HG02588 (cell line): ENCODE measurements at regions not wholly inside any gene's neighbourhood (a gene's known extent, or its start where the extent isn't known, plus 50 kb on each side); places are given as distances from the start of the nearest gene placed in this dataset.
A peak's percentile ranks its signal among the peaks of the same experiment; 100 is the strongest.

Experiments
- ATAC-seq: cut with Tn5 transposase; IDR thresholded peaks from one replicate; pipeline ENCODE4 v1.9.1; 2021; ENCODE audit warnings: mild to moderate bottlenecking, moderate library complexity; ENCODE audit not compliant: unreplicated experiment

DNA sequence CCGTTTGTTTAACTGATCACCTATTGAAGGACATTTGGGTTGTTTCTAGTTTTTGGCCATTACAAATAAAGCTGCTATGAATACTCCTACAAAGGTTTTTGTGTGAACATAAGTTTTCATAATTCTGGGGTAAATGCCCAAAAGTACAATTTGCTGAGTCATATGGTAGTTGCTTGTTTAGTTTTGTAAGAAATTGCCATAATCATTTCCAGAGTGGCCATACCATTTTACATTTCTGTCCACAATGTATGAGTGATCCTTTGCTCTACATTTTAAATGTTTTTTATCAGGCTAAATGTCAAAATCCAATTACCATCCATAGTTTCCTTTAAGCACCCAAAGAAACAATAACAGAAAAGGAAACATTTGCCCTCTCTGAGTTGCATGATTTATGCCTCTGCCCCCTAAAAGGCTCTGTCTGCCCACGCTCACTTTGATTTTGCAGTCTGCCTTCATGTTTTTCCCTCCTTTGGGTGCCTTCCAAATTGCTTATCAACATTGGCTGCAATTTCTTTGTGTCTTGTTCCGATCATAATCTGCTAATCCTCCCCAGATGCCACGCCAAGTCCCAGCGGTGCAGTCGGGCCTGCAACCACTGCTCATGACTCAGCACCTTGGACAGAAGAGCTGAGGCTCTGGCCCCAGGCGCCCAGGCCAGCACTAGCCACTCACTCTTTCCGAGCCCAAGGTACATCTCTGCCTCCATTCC, 339.2 kb downstream of the PIK3R1 start:
- ATAC-seq = no peak

DNA sequence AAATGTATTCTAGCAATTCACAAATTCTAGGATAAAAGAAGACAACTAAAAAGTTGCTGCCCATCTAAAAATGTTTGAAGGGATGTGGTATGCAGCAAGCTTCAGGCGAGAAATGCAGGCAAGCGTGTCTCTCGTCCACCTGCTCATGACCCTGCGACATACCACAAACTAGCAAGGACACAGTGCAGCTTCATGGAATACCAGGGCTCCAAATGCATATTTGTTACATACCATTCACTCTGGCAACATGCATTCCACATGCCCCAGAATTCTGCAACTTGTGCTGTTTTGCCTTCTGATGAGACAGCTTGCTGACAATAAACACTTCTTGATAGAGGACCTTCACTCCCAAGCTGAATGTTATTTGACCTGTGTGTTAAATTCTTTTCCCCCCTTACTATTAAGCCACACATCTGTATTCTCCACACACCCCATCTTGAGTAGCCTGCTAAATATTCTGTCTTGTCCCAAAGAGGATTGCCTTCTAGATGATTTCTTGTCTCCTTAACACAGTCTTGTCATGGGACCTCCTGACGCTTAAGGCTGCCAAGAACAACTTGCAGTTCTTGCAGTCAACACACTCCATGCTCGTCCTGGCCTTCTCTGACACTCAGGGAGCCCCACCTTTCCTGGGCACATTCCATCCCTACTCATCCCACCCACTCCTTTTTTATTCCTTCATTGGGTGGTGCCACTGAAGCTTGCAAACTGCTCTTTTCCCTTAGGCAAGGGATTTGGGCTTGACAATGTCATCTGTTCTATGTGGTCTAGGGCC, 340.5 kb downstream of the PIK3R1 start:
- no peak for ATAC-seq

DNA sequence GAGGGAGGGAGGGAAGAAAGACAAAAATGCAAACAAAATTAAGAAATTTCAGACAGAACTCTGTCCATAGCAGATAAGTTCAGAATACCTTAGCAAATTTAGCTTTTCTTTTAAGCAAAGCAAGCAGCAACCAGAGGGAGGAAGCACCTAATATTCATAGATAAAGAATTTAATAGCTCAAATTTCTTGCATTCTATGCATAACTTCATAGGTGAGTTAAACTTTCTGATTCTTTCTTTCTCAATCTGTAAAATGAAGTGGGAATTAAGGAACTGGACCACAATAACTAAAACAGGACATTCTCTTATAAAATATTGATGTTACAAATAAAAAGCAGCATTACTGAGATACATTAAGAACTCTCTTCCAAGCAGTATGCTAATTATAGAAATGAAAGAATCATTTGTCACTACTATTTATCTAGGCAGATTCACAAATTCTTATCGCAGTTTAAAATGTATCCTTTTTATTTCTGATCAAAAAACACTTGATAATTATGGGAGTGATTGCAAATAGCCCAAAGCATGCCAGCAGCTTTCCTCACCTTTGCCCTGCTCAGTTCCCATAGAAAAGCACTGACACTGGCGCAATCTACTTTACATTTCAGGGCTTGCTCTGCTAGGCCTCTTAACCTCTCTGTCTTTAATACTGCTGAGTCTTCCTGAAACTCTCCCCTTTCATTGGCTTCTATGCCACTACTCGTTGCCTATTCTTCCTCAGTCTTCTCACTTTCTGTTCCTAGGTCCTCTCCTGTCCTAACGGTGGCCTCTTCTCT, 341.8 kb downstream of the PIK3R1 start:
- ATAC-seq = no peak

DNA sequence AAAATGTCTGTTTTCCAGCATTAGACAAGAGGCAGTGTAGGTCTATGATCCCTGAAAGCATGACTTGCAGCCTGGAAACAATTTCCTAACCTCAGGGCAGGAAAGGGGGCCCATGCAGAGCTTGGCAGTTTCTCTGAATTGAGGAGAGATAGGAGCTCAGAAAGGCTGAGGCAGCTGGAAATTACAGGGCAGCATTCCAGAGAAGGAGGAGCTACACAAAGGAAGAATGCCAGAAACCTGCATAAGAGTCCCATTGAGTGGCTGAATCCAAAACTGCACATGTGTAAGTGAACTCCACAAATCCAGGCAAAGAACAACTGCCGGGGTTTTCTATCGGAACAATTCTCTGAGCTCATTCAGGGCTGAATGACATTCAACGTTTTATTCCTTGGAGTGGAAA, 346.8 kb downstream of the PIK3R1 start:
- ATAC-seq = no peak

DNA sequence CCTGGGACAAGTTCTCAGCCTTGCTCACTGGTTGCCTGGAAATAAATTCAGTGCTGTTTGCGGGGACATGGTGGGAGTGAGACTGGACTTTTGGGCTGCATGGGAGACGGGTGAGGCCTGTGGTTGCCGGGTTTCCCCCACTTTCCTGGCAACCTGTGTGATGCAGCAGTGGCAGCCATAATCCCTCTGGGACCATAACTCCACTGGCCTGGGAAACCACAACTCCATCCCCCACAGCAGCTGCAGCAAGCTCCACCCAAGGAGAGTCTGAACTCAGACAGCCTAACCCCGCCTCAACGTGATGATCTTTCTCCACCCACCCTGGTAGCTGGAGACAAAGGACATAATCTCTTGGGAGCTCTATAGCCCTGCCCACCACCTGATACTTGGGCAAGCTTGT, 349.9 kb downstream of the PIK3R1 start:
- ATAC-seq = peak; percentile 60

DNA sequence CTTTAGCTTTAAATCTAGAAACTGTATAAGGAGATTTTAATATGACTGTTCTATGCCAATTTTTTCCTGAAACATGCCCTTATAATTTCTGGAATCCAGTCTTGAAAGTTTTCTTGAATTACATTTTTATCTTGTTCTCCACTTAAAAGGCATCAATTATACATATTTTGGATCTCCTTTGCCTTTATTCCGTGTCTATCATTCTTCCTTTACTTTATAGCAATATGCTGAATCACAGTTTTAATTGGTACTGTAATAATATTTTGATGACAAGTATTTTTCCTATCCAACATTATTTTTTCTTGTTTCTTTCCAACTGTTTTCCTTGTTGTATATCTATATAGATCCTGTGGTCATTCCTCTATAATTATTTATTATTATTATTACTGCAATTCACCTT, 361.2 kb downstream of the PIK3R1 start:
- no peak for ATAC-seq

DNA sequence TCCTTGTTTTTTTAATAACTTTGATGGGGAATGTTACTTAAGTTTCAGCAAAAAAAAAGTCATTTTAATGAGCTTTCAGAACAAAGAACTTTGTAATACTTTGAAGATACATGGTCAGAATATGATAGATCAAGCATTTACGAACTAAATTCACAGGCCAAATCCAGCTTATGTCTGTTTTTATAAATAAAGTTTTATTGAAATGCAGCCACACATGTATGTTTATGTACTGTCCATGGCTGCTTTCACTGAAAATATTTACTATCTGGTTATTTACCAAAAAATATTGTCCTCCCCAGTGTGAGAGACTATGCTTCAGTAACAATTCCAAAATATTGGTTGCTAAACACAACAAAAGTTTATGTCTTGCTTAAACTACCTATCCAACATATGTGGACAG, 366.7 kb downstream of the PIK3R1 start:
- ATAC-seq = no peak

DNA sequence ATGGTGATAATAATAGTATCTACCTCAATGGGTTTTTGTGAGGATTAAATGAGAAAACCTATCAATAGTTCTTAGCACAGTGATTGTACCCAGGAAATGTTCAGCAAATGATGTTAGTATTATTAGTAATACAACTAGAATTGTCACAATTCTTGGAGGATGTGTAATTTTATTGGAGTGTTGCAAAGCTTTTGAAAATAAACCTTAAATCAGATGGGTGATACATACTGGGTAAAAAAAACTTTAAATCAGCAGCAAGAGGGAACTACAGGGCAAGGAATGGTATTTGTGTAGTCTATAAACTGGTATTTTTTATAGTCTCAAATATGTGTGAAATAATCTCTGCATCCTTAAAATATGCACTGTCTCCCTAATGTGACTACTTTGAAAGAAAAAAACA, 371.6 kb downstream of the PIK3R1 start:
- ATAC-seq = no peak

DNA sequence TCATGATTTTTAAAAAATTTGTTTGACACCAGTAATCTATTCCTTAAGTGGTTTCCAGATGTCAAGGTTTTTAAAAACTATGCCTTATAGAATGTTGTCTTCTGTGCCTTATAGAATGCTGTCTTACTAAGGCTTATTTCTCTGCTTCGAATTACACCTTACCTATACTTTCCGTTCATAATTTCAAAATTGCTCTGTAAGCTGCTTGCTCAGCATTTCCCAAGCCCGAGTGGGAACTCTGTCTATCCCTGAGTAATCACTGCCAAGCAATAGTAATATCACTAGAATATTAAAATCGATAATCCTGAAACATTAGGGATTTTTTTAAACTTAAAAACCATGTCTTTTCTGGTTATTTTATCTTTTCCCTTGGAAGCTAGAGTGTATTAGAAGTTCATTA, 376.3 kb downstream of the PIK3R1 start:
- no peak for ATAC-seq

DNA sequence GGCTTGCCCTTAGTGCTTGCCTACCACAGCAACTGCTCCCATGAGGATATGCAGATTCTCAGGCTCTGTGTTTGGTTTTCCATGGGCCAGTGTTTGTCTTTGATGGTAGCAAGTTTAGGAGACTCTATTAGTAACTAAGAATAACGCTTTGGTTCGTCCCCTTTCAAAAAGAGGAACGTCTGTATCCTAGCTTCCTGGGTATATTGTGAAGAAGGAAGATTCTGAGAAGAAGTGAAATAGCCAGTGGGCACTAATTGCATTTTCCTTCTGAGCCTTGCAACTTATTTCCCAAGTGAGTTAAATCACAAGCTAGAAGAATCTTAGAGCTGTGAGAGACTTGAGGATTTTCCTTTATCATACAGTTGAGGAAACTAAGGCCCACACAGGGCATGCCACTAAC, 376.8 kb downstream of the PIK3R1 start:
- ATAC-seq = no peak

DNA sequence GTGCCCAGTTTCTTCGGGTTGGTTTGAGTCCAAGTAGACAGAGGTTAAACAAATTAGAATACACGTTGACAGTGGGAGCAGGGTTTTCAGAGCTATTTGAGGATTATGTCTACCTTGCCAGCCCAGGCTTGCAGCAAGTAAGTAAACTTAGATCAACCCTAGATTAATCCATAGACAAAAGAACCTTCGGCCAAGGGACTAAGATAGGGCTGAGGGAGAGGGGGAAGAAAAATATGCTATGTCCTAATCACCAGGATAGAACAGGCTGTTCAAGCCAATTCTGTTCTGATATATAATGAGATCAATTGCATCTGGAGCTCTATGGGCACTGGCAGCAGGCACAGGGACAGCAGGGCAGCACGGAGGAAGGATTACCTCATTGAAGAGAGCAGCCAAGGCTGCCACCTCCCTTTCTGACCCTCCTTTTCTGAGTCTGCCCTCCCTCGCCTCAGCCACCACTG, 377.7 kb downstream of the PIK3R1 start:
- no peak for ATAC-seq

DNA sequence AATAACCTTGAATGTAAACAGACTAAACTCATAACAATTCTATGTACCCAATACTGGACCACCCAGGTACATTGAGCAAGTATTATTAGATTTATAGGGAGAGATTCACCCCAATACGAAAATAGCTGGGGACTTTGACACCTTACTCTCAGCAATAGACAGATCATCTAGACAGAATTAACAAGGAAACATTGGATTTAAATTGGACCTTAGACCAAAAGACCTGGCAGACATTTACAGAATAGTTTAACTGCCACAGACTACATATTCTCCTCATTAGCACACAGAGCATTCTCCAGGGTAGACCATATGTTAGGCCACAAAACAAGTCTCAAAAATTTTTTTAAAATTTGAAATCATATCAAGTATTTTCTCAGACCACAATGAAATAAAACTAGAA, 397.4 kb downstream of the PIK3R1 start:
- ATAC-seq = no peak

DNA sequence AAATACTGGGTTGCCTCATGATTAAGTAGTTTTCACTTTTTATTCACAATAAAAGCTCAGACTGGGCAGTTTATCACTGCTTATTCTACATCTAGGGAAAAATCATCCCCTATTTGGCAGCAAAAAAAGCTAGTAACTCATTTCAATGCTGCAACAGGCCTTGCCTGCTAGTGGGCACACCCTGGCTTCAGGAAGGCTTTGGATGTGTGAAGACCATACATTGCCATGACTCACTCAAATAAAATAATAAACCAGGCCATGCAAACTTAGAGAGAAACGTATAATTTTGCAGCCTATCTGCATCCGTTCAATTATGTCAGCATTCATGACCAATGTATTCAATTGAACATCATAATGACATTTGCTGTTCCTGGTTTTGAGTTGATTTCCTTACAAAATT, 402.9 kb downstream of the PIK3R1 start:
- ATAC-seq = no peak

DNA sequence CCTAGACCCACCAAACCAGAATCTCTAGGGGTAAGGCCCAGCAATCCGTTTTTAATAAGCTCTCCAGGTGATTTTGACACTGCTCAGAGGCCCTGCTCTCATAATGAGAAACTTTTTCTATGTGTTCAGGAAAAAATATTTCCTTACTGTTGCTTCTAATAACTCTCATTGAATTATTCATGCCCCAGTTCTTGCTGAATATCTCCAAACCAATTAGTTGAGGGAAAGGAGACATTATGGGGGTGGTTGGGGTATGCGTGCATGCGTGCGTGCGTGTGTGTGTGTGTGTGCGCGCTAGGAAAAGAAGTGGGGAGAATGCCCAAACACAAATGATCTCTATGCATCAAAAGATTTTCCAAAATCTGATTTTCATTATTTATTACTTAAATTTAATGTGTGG, 411.4 kb downstream of the PIK3R1 start:
- ATAC-seq = no peak

DNA sequence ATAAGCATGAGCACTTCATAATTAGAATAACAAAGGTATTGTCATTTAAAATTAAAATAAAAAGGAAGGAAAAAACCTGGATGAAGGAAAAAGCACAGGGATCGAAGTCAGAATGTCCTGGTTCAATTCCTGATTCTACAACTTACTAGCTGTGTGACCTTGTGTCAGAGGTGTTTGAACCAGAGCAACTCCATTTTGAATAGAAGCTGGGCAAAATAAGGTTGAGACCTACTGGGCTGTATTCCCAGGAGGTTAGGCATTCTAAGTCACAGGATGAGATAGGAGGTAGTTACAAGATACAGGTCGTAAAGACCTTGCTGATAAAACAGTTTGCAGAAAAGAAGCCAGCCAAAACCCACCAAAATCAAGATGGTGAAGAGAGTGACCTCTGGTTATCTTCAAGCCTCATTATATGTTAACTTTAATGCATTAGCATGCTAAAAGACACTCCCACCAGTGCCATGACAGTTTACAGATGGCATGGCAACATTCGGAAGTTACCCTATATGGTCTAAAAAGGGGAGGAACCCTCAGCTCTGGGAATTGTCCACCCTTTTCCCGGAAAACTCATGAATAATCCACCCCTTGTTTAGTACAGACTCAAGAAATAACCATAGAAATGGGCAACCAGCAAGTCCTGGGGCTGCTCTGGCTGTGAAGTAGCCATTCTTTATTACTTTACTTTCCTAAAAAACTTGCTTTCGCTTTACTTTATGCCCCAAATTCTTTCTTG, 412.7 kb downstream of the PIK3R1 start:
- ATAC-seq = no peak

DNA sequence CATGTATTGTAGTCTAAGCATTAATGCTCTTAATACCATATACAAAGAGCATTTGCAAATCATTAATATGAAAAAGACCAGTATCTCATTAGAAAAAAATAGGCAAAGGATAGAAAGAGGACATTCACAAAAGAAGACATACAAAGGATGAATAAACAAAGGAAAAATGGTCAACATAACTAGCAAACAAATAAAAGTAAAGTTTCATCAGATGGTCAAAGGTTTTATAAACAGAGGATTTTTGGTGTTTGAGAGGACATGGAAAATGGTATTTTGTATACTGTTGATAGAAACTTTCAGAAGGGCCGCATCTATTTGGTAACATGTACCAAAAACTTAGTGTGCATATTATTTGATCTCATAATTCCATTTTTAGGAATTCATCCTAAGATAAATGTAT, 414.8 kb downstream of the PIK3R1 start:
- ATAC-seq = no peak

DNA sequence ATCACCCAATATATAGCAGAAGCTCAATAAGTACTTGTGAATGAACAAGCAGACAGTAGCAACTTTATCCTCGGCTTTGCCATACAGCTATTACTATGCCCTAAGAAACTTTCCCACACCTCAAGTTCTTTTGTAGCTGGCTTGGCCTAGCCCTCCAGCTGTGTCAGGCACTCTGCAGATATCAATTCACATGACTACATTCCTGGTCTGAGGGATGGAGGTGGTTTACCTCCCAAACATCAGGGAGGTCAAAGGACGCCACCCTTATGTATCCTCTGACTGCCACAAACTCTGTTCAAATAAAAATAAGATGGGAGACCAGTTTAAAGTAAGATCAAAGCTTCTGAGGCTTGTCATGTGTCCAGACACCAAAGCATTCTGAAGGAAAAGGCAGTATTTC, 416.3 kb downstream of the PIK3R1 start:
- no peak for ATAC-seq

DNA sequence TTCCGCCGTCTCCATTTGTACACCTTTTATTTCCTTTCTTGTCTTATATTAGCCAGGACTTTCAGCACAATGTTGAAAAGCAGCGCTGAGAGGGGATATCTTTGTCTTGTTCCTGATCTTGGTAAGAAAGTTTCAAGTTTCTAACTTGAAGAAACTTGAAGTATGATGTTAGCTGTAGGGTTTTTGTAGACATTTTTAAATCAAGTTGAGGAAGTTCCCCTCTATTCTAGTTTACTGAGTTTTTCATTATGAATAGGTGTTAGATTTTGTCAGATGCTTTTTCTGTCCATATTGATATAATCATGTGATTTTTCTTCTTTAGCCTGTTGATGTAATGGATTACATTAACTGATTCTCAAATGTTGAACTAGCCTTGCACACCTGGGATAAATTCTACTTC, 425.7 kb downstream of the PIK3R1 start:
- ATAC-seq = peak; percentile 39

DNA sequence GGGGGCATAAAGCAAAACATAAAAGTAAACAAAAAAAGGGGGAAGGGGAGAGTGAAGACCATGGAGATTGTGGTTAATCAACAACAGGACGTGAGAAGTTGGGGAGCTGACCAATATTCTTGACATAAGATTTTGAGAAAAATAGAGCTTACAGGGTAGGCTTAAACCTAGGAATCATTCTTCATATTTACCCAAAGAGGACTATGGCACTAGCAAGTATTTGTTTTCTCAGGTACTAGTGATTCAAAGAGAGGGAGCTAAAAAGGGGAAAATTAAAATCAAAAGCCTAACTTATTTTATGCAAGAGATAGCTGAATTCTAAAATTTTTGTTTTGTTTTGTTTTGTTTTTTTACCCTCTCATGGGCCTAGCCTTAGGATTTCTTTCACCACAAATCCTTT, 427.5 kb downstream of the PIK3R1 start:
- ATAC-seq = no peak

DNA sequence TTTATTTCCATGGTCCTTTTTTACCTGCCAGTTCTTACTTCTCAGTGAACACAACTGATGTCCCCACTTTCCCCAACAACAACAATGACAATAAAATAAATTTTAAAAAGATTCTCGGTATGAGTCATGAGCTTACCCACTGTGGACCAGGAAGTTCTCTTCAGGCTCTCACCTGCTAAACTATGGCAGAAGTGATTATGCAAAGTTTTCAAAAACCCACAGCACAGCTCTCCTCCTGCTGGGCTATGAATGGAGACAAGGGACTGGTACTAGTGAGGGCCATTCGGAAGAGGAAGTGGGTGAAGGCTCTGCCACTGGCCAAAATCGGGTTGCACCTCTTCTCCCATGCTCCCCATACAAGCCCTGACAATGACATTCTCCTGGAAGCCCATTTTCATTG, 429.4 kb downstream of the PIK3R1 start:
- ATAC-seq = peak; percentile 98

DNA sequence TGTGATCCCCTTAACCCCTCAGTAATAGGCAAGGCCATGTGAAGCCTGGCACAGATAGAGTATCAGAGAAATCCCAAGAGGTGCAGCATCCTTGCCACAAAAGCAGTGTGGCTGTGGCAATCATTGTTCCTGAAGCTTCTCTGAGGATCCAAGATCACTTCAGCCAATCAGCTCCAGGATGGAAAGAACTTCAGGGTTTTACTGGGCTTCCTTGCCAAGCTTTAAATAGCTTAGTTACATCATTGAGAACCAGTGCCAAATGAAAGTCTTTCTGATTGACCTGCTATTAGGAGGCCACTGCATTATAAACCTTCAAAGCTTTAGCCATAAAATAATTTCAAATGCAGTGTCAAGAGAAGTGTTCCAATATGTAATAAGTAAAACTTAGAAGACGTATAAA, 430.6 kb downstream of the PIK3R1 start:
- ATAC-seq = no peak
